GM21528 (cell line): ENCODE measurements at regions not wholly inside any gene's neighbourhood (a gene's known extent, or its start where the extent isn't known, plus 50 kb on each side); places are given as distances from the start of the nearest gene placed in this dataset.
"Not testable (repeated sequence)": the region's sequence is repeated elsewhere in the genome, so short reads cannot be mapped to it uniquely, and the experiment has no call there.

Source experiments
- ATAC-seq: cut with Tn5 transposase; IDR thresholded peaks from one replicate; pipeline ENCODE4 v1.9.1; 2021; ENCODE audit warnings: mild to moderate bottlenecking, moderate library complexity; ENCODE audit not compliant: unreplicated experiment, low FRiP score

- no peak for ATAC-seq
Measured at GRCh38 chrX:98294310-98294709, 1410.6 kb downstream of the RPA4 start.

GRCh38 chrX:98296129-98296528, 1412.4 kb downstream of the RPA4 start:
- no peak for ATAC-seq

GRCh38 chrX:98299785-98300184, 1416.1 kb downstream of the RPA4 start:
- ATAC-seq: no peak

GRCh38 chrX:98300536-98300935, 1416.8 kb downstream of the RPA4 start:
- ATAC-seq: not testable (repeated sequence)

- ATAC-seq: no peak
Measured at GRCh38 chrX:98331407-98331806, 1447.7 kb downstream of the RPA4 start.

GRCh38 chrX:98338544-98338943, 1454.8 kb downstream of the RPA4 start:
- ATAC-seq: no peak

- no peak for ATAC-seq
Measured at GRCh38 chrX:98350940-98351339, 1467.2 kb downstream of the RPA4 start.

GRCh38 chrX:98357146-98357545, 1473.4 kb downstream of the RPA4 start:
- no peak for ATAC-seq

- ATAC-seq: no peak
Measured at GRCh38 chrX:98362630-98363029, 1478.9 kb downstream of the RPA4 start.

GRCh38 chrX:98371994-98372393, 1488.3 kb downstream of the RPA4 start:
- no peak for ATAC-seq

GRCh38 chrX:98379134-98379533, 1495.4 kb downstream of the RPA4 start:
- no peak for ATAC-seq

- no peak for ATAC-seq
Measured at GRCh38 chrX:98380106-98380505, 1496.4 kb downstream of the RPA4 start.

- no peak for ATAC-seq
Measured at GRCh38 chrX:98380556-98380955, 1496.8 kb downstream of the RPA4 start.

- ATAC-seq: no peak
Measured at GRCh38 chrX:98398542-98398941, 1514.8 kb downstream of the RPA4 start.

- ATAC-seq: no peak
Measured at GRCh38 chrX:98405376-98405775, 1521.7 kb downstream of the RPA4 start.

GRCh38 chrX:98407584-98407983, 1523.9 kb downstream of the RPA4 start:
- no peak for ATAC-seq

GRCh38 chrX:98409867-98410266, 1526.2 kb downstream of the RPA4 start:
- ATAC-seq: no peak

- no peak for ATAC-seq
Measured at GRCh38 chrX:98412058-98412457, 1528.3 kb downstream of the RPA4 start.

GRCh38 chrX:98422536-98422935, 1538.8 kb downstream of the RPA4 start:
- ATAC-seq: no peak

GRCh38 chrX:98432413-98432812, 1548.7 kb downstream of the RPA4 start:
- ATAC-seq: no peak

- ATAC-seq: no peak
Measured at GRCh38 chrX:98448524-98448923, 1564.8 kb downstream of the RPA4 start.

- no peak for ATAC-seq
Measured at GRCh38 chrX:98452456-98452855, 1568.7 kb downstream of the RPA4 start.

- no peak for ATAC-seq
Measured at GRCh38 chrX:98459669-98460068, 1576.0 kb downstream of the RPA4 start.
